ENCODE measurements at regions not wholly inside any gene's neighbourhood (a gene's known extent, or its start where the extent isn't known, plus 50 kb on each side); places are given as distances from the start of the nearest gene placed in this dataset.
"Not testable (repeated sequence)": the region's sequence is repeated elsewhere in the genome, so short reads cannot be mapped to it uniquely, and the experiment has no call there.

GRCh38 chr6:21282360-21282759, 311.2 kb upstream of the SOX4 start:
- not testable (repeated sequence) for TF ChIP-seq POLR2A (IDR thresholded peaks at IDR 0.05)
- TF ChIP-seq, protein P1, sequence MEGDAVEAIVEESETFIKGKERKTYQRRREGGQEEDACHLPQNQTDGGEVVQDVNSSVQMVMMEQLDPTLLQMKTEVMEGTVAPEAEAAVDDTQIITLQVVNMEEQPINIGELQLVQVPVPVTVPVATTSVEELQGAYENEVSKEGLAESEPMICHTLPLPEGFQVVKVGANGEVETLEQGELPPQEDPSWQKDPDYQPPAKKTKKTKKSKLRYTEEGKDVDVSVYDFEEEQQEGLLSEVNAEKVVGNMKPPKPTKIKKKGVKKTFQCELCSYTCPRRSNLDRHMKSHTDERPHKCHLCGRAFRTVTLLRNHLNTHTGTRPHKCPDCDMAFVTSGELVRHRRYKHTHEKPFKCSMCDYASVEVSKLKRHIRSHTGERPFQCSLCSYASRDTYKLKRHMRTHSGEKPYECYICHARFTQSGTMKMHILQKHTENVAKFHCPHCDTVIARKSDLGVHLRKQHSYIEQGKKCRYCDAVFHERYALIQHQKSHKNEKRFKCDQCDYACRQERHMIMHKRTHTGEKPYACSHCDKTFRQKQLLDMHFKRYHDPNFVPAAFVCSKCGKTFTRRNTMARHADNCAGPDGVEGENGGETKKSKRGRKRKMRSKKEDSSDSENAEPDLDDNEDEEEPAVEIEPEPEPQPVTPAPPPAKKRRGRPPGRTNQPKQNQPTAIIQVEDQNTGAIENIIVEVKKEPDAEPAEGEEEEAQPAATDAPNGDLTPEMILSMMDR (IDR thresholded peaks at IDR 0.05) = not testable (repeated sequence)
